ENCODE measurements at regions not wholly inside any gene's neighbourhood (a gene's known extent, or its start where the extent isn't known, plus 50 kb on each side); places are given as distances from the start of the nearest gene placed in this dataset.

GRCh38 chr1:214861615-214862014, 220.9 kb upstream of the KCNK2 start:
- peaks cover 0 to 3% (median 0%) of the 10 kb centered on the region in 4 donors for H3K27me3 ChIP-seq (ENCODE audit: control insufficient read depth in 4 of 4, insufficient read depth in 4 of 4, low read length in 3 of 4)
- no peaks in the 10 kb centered on the region for H3K4me1 ChIP-seq (ENCODE audit: control insufficient read depth in 4 of 4, insufficient read depth in 4 of 4, low read length in 3 of 4)
- no peak overlapping the region for H3K4me3 ChIP-seq (ENCODE audit: low read depth in 1 of 3, low read length in 3 of 3)
- DNase-seq (ENCODE audit: low spot score), result no peak
- H3K9ac ChIP-seq (ENCODE audit: low read depth in 1 of 2, low read length in 2 of 2), result no peak overlapping the region
- no peaks in the 10 kb centered on the region for H3K36me3 ChIP-seq (ENCODE audit: control insufficient read depth in 4 of 4, insufficient read depth in 3 of 4, low read depth in 1 of 4, low read length in 3 of 4)
- TF ChIP-seq HNF4G (IDR thresholded peaks at IDR 0.05) (no peak), NR2F2 (IDR thresholded peaks at IDR 0.05) (no peak), TAF1 (conservative IDR thresholded peaks at IDR 0.05) (no peak), FOXA1 (IDR thresholded peaks at IDR 0.05) (no peak), HNF4A (conservative IDR thresholded peaks at IDR 0.05) (no peak), FOXA2 (IDR thresholded peaks at IDR 0.05) (no peak), GABPA (IDR thresholded peaks at IDR 0.05 in 1 of 2, conservative IDR thresholded peaks at IDR 0.05 in 1 of 2) (no peak), CTCF (IDR thresholded peaks at IDR 0.05; ENCODE audit: low read depth, low read length, missing input control) (no peak), MAX (IDR thresholded peaks at IDR 0.05) (no peak), RXRA (IDR thresholded peaks at IDR 0.05) (no peak), ZBTB33 (IDR thresholded peaks at IDR 0.05) (no peak), EGR1 (IDR thresholded peaks at IDR 0.05; ENCODE audit: low read depth in 2 of 2) (no peak)
- TF ChIP-seq, protein P1, sequence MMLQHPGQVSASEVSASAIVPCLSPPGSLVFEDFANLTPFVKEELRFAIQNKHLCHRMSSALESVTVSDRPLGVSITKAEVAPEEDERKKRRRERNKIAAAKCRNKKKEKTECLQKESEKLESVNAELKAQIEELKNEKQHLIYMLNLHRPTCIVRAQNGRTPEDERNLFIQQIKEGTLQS (IDR thresholded peaks at IDR 0.05), result no peak
- TF ChIP-seq, protein P2, sequence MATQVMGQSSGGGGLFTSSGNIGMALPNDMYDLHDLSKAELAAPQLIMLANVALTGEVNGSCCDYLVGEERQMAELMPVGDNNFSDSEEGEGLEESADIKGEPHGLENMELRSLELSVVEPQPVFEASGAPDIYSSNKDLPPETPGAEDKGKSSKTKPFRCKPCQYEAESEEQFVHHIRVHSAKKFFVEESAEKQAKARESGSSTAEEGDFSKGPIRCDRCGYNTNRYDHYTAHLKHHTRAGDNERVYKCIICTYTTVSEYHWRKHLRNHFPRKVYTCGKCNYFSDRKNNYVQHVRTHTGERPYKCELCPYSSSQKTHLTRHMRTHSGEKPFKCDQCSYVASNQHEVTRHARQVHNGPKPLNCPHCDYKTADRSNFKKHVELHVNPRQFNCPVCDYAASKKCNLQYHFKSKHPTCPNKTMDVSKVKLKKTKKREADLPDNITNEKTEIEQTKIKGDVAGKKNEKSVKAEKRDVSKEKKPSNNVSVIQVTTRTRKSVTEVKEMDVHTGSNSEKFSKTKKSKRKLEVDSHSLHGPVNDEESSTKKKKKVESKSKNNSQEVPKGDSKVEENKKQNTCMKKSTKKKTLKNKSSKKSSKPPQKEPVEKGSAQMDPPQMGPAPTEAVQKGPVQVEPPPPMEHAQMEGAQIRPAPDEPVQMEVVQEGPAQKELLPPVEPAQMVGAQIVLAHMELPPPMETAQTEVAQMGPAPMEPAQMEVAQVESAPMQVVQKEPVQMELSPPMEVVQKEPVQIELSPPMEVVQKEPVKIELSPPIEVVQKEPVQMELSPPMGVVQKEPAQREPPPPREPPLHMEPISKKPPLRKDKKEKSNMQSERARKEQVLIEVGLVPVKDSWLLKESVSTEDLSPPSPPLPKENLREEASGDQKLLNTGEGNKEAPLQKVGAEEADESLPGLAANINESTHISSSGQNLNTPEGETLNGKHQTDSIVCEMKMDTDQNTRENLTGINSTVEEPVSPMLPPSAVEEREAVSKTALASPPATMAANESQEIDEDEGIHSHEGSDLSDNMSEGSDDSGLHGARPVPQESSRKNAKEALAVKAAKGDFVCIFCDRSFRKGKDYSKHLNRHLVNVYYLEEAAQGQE (IDR thresholded peaks at IDR 0.05), result no peak
- H3K27ac ChIP-seq (ENCODE audit: low read depth in 1 of 2, low read length in 2 of 2), result no peak overlapping the region
- 51% methylated on average over 2 of the region's 2 CpGs for WGBS
- H3K9me3 ChIP-seq (ENCODE audit: control insufficient read depth in 4 of 4, low read length in 3 of 4), result no peaks in the 10 kb centered on the region

- H3K36me3 ChIP-seq (ENCODE audit: control insufficient read depth in 4 of 4, insufficient read depth in 3 of 4, low read depth in 1 of 4, low read length in 3 of 4), result no peaks in the 10 kb centered on the region
- no peaks in the 10 kb centered on the region for H3K9me3 ChIP-seq (ENCODE audit: control insufficient read depth in 4 of 4, low read length in 3 of 4)
- H3K4me3 ChIP-seq (ENCODE audit: low read depth in 1 of 3, low read length in 3 of 3), result no peak overlapping the region
- TF ChIP-seq FOXA1 (IDR thresholded peaks at IDR 0.05) (no peak), ZBTB33 (IDR thresholded peaks at IDR 0.05) (no peak), HNF4A (conservative IDR thresholded peaks at IDR 0.05) (no peak)
- WGBS, result 57% methylated on average over 2 of the region's 2 CpGs
- DNase-seq (ENCODE audit: low spot score), result no peak
- no peak overlapping the region for H3K27ac ChIP-seq (ENCODE audit: low read depth in 1 of 2, low read length in 2 of 2)
- peaks cover 0 to 3% (median 0%) of the 10 kb centered on the region in 4 donors for H3K27me3 ChIP-seq (ENCODE audit: control insufficient read depth in 4 of 4, insufficient read depth in 4 of 4, low read length in 3 of 4)
- H3K4me1 ChIP-seq (ENCODE audit: control insufficient read depth in 4 of 4, insufficient read depth in 4 of 4, low read length in 3 of 4), result no peaks in the 10 kb centered on the region
- no peak overlapping the region for H3K9ac ChIP-seq (ENCODE audit: low read depth in 1 of 2, low read length in 2 of 2)
These were observed 220.1 kb upstream of the KCNK2 start for GRCh38 chr1:214862421-214862820.

Data from liver (tissue), 8 donors.